Ovary (tissue), 3 donors: ENCODE measurements at regions not wholly inside any gene's neighbourhood (a gene's known extent, or its start where the extent isn't known, plus 50 kb on each side); places are given as distances from the start of the nearest gene placed in this dataset.

ENCODE experiments used
- POLR2A ChIP-seq: fragments of 450-650 bp; IDR thresholded peaks from one replicate; pipeline ENCODE4 v1.6.1; 2017; ENCODE audit warnings: antibody characterized with exemption, mild to moderate bottlenecking, moderate library complexity
- TF ChIP-seq, protein P1 (sequence below), 3 donors: fragments of 450-650 bp in 2 of 3; fragments of 200-600 bp in 1 of 3; IDR thresholded peaks; one replicate each; pipeline versions ENCODE4 v1.5.1 to v1.8.0; 2016 to 2022; ENCODE audit warnings: antibody characterized with exemption in 3 of 3, mild to moderate bottlenecking in 1 of 3
- donor health status: DM: no; HTN: no; CAD: no.

DNA sequence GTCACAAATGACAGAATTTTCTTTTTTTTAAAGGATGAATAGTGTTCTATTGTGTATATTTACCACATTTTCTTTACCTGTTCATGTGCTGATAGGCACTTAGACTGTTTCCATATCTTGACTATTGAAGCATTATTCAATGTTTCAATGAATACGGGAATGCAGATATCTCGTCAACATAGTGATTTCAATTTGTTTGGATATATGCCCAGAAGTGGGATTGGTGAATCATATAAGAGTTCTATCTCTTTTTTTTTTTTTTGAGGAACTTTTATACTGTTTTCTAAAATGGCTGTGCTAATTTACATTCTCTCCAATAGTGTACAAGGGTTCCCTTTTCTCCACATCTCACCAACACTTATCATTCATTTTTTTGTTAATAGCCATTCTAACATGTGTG lies 97.9 kb upstream of the FAR2 start:
- no peak for TF ChIP-seq POLR2A
- TF ChIP-seq, protein P1, sequence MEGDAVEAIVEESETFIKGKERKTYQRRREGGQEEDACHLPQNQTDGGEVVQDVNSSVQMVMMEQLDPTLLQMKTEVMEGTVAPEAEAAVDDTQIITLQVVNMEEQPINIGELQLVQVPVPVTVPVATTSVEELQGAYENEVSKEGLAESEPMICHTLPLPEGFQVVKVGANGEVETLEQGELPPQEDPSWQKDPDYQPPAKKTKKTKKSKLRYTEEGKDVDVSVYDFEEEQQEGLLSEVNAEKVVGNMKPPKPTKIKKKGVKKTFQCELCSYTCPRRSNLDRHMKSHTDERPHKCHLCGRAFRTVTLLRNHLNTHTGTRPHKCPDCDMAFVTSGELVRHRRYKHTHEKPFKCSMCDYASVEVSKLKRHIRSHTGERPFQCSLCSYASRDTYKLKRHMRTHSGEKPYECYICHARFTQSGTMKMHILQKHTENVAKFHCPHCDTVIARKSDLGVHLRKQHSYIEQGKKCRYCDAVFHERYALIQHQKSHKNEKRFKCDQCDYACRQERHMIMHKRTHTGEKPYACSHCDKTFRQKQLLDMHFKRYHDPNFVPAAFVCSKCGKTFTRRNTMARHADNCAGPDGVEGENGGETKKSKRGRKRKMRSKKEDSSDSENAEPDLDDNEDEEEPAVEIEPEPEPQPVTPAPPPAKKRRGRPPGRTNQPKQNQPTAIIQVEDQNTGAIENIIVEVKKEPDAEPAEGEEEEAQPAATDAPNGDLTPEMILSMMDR (IDR thresholded peaks at IDR 0.05) = no peak
